ENCODE measurements at regions not wholly inside any gene's neighbourhood (a gene's known extent, or its start where the extent isn't known, plus 50 kb on each side); places are given as distances from the start of the nearest gene placed in this dataset.
A peak's percentile ranks its signal among the peaks of the same experiment; 100 is the strongest.

DNA sequence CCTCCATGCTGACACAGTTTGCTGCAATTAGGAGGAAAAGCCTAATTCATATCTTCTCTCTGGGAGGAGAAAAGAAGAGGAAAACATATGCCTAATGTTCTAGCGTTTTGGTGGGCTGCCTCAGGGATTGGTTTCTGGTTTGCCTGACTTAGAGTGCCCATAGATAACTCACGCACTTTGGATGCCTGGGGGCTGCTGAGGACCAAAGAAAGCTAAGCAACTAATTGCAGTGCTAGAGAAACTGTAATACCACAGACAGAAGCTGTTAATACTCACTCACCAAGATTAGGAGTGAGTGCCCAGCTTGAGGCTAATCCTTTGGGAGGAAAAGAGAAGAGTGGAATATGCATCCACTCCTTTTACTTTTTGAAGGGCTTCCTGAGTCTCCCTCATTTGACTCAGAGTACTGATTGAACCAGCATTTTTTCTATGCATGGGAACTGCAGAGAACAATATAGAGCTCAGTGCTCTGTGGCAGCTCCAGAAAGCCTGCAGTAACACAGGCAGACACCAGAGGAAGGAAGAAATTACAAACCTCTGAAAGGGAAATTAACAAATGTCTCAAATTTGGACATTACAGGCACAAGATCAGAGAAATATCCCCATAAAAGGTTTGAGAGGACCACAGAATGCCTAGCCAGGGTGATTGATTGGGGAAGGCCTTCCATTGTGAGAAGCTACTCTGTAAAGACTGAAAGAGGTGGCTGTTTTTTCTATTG, 666.4 kb downstream of the OLFM4 start:
- no peak for DNase-seq (ENCODE audit: low spot score)

DNA sequence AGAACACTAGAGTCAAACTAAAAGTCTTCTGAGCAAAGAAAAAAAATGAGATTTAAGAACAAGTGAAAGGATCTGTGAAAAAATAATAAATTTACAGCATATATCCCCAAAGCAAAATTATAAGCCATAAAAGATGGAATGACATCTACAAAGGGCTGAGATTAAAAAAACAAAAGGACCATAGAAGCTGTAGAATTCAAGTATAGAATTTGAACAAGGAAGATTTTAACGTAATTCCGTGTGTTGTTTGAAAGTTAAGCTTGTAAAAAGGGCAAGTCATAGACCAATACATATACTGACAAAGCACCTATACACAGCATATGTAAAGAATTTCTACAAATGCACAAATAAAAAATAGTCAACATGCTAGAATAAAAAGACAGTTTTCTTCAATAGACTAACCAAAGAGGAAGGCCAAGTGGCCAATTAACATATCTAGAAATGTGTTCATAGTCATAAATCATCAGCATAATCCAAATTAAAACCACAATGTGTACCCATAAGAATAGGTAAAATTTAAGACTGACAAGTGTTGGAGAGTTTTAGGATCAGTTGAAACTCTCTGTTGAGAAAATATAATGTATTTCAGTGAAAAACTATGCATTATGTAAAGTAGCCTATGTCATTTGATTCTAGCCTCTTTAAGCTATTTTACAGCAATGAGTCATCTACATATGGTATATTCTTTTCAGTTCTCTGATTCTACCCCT, 674.9 kb downstream of the OLFM4 start:
- no peak for DNase-seq (ENCODE audit: low spot score)

DNA sequence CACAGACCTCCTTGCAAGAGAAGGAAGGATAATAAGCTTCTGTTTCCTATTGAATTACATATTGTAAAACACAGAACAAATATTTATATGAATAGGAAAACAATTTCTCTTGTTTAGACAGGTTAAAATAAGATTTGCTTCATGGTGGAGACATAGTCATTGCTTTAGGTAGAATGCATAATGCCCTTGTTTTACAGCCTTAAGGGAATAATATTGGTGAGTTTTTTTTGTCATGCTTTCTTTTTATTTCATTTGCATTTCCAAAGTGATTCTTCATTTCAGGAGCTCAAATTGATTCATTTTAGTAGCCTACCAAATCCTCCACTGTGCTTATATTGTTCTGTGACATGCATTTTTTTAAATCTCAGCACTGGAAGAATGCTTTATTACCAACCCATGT, 690.7 kb downstream of the OLFM4 start:
- DNase-seq (ENCODE audit: low spot score): no peak

DNA sequence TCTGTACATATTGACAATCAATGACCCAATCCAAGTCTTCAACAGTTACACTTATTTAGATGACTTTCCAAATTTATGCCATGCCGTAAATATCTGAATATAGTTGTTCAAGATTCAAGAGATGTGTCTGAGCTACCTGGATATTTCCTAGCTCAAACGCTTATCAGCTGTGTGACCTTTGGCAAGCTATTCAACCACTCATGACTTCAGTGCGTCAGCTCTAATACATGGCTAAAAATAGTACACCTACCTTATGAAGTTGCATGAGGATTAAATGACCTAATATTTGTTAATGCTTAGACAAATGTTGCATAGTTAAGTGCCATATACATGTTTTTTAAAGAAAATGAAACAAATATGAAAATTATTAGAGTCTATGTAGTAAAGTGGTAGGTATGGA, 704.1 kb downstream of the OLFM4 start:
- DNase-seq (ENCODE audit: low spot score): no peak

DNA sequence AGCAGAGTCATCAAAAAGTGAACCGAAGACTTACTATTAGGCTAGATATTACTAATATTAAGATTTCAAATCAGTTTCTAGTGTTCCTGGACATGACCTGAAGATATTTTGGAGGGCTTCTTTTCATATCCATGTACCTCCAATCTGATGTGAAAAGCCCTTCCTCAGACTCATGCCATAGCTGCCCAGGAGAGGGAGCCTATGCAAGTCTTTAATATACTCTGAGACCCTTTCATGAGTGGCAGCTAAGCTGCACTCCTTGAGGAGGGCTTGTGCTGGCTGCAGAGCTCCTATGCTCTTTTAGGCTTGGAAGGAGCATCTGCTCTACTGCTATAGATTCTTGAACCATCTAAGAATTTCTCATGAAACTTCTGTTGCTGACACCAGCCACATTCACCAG, 715.3 kb downstream of the OLFM4 start:
- DNase-seq (ENCODE audit: low spot score): no peak

DNA sequence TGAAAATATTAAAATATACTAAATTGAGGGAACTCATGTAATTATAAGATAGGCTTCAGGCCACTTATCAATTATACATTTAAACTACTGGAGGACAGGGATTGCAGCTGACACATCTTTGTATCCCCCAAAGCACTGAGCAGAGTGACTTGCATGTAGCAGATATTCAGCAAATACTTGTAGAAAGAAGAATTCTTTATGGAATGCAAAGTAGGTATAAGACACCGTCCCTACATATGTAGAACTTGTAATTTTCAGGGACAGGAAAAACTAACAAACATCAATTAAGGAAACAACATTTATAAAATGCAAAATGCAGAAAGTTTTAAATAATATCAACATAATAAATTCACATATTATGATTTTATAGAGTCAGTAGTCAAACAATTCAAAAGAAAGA, 719.2 kb downstream of the OLFM4 start:
- no peak for DNase-seq (ENCODE audit: low spot score)

DNA sequence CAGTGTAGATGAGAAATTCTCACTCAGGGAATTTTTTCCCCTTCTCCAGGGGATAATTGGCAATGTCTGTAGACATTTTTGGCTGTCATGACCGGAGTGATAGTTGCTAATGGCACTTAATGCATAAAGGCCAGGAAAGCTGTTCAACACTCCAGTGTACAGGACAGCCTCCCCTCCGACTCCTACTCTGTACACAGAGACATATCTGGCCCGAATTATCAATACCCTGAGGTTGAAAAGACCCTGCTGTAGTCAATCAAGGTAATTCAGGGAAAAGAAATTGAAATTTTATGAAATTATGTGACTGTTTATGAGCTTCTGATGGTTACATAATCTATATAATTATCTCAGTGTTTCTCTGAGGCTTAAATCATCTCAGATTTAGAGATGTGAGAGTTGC, 720.7 kb downstream of the OLFM4 start:
- no peak for DNase-seq (ENCODE audit: low spot score)

DNA sequence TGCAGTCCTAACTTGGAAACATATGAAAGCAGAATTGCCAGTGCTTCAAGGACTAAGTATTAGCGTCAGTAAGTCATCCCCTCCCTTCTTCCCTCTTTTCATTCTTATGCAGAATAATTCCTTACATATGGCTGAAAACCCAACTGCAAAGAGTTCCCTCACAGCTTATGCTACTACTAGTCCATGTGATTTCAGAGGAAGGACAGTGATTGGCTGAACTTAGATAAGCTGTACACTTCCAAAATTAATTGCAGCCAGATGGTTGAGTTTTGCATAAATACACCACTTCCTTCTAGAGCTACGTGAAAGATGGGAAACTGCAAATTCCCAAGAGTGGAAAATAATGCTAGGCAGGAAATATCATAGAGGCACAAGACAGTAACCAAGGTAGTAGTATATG, 730.4 kb downstream of the OLFM4 start:
- DNase-seq (ENCODE audit: low spot score): no peak

DNA sequence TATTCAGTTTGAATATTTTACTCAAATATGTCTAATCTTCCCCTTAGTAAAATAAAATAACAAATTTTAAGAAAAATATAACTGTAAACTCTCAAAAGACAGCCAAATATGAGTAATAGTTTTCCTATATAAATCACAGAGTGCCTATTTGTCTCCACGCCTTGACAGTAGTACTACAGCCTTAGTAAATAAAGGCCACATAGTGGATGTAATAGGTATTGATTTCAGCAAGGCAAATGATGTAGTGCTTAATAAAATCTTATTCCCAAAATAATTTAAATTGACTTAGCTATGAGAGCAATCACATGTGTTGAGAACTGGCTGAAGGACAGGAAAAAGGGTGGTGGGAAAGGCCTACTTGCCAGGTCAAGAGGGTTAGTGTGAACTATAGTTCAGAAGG, 747.2 kb downstream of the OLFM4 start:
- no peak for DNase-seq (ENCODE audit: low spot score)

DNA sequence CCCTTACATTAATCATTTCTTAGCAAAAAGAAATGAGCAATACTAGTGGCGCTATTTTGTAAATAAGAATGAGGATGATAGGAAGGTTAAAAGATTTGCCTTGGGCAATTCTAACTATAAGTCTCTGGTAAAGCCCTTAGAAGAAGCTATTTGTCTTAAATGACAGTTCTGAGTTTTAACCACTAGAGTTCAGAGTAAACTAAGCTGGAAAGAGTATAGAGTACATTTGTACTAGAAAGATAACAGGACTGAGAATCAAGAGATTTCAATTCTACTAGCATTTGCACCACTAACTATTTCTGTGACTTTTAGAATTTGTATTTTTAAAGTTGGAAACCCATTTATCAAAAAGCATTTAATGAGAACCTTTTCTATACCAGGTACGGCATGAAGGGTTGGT, 750.3 kb downstream of the OLFM4 start:
- DNase-seq (ENCODE audit: low spot score): no peak

DNA sequence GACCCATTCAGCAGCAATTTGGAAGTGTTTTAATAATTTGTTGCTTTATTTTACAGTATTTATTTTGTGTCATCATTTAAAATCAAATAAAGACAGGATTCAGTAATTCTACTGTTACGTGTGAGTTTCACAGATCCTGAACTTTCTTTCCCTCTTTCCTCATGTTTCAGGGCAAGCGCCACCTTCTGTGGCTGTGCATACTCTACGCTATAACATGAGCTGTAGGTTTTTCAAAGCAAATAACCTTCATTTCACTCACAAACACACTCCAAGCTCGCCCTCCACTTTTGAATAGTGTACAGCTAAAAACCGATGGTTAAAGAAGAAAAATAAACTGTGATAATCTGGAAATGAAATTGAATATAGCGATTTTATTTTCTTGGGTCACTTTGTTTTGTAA, 753.3 kb downstream of the OLFM4 start:
- DNase-seq (ENCODE audit: low spot score): no peak

DNA sequence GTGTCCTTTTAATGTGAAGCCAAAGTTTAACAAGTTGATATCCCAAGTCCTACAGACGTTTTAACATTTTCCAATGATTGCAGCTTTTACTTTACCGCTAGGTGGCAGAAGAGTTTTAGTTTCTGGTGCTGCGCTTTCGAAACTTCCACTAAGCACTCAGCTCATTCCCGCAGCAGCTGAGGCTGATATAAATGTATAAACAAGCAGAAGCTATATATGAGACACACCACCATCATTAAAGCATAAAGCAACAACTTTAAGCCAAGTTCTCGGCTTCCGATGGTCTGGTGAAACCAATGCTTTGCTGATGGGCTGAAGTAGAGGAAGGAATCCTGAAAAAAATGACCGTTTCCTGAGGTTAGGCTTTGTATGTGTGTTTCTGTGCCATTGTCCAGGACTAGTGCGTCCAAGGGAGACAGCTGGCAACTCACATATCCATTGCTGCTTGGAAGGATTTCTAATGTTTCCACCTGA, 753.9 kb downstream of the OLFM4 start:
- DNase-seq (ENCODE audit: low spot score): peak; percentile 64

DNA sequence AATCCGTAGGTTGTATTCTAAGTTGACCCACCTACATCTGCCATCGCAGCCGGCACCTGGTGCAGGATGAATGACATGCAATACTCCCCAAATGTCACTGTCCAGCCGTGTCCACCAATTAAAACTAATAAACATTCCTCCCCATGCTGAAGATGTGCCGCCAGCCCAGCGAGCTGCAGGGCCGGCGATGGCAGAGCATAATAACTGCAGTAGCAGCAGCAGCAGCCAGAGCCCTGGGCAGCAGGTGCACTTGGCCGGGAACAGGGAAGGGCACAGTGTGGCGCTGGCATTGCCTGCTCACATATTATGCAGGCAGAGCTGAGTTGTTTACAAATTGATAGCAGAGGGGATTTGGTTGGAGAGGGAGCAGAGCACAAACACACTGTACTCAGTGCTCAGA, 754.9 kb downstream of the OLFM4 start:
- DNase-seq (ENCODE audit: low spot score): no peak

DNA sequence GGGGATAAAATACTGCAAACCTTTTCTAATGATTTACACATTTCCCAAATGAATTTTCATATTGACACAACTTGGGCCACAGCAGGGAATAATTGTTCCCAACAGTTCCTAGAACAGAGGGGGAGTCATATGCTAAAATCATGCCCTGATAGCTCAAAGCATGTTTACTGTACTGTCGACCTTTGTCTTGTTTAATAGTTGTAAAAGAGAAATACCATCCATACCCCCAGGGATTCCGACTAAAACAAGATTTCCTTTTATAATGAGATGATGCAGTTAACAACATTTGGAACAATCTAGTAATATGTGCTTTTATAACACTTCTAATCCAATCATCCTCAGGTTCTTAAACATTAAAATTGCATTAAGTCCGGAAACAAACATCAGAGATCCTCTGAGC, 759.7 kb downstream of the OLFM4 start:
- DNase-seq (ENCODE audit: low spot score): no peak

DNA sequence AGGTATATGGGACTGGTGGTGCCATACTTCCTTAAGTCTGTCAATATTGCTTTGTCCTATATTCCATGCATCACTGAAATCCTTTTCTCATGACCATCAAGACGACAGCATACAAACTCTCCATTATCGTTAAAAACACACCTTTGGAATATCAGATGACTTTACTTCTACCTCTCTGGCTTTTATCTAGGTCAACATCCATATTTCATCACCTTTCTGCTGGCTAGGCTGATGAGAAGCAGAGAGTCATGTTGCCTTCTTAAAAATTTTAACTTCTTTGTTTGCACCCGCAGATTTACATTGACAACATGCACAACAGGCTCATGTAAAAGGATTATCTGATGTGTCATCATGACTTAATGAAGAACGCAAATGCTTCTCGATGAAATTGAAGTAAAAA, 771.4 kb downstream of the OLFM4 start:
- no peak for DNase-seq (ENCODE audit: low spot score)

DNA sequence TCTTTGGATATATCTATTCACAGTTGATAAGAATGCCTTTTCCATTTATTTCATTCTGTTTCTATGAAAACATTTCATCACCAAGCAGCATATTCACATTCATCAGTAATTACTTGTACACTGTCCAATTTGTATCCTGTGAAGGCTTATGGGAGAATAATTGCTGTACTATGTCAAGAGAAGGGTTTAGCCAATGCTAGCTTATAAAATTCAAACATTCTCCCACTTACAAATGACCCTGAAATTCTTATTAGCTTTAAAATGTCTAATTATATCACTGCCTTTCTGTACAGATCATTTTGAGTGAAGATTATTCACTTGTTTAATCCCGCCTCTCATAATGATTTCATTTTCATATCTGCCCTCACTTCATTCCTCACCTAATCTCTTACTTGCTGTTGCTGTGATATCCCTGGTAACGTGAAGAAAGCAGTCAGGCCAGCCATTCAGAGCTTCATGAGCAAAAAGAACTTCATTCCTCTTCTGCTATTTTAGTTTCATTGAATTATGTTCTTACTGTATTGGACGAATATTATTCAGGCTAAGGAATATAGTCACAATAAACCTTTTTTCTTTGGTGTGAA, 778.7 kb downstream of the OLFM4 start:
- no peak for DNase-seq (ENCODE audit: low spot score)

DNA sequence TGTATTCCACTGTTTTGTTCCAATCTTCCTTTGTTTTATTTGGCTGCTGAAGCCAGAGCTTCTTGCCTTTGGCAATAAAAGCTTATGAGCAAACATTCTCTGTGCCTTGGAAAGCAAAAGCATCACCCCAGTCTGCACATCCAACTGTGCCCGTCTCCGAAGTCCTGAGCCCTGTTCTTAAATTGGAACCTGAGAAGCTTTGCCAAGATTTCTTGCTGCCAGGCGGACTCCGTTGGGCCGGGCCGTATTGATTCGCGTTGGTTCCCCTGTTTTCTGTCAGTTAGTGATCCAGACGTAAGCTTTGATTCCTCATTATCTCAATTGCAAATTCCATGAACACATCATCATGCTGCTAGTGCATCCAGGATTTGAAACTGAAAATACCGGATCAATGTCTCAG, 793.0 kb downstream of the OLFM4 start:
- no peak for DNase-seq (ENCODE audit: low spot score)

DNA sequence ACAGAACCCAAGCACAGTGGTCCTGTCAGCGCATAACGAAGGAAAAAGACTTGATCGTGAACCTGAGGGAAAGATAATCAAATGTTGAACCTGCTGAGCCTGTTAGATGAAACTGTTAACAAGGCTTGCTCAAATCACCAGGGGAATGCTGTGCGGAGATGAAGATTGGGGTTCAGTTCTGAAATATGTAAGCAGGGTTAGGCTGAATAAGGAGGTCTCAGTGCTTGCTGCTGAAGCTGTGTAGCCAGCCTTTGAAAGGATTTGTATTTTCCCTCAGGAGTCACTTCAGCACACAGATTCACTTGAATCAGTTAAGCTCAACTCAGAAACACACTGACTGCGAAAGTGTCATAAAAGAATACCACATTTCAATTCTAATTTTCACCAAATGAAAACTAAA, 793.5 kb downstream of the OLFM4 start:
- no peak for DNase-seq (ENCODE audit: low spot score)

DNA sequence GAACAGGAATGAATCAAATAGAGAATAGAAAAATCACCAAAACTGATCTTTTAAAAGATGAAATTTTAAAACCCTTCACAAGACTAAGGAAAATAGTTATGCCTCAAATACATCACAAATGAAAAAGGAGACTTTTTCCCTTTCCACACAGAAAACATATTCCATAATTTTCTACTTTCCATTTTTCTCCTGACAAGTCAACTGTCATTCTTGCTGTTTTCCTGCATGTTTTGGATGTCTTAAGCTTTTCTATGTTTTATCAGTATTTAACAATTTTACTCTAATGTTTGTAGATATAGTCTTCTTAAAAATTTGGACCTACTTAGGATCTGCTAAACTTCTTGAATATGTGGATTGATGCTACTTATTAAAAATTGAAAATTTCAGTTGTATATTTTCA, 810.8 kb downstream of the OLFM4 start:
- no peak for DNase-seq (ENCODE audit: low spot score)

DNA sequence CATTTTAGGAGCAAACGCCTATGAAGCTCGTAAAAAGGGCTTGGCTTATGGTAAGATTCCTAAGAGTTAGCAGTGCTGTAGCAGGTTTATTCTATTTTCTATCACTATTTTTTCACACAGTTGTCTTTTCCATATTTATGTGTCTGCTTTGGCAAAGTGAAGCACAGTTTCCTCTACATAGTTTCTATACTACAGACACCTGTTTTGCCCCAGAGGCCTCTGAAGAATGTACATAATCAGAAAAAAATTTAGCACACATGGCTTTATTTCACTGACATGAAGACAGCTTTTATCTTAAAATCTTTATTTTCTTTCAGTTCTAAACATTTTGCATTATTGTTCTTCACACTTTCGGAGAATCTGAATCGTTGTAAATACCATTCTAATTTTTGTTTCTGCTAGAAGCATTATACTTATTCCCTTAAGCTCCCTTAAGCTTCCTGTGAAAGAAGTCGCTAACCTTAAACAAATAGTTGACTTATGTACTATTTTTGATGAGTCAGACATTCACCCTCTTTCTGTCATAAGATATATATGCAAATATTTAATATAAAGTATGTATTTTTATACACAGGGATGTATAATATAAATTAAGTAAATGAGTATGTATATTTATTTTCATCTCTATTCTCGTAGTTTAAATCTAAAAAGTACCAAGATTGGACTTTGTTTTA, 816.0 kb downstream of the OLFM4 start:
- DNase-seq (ENCODE audit: low spot score): no peak

DNA sequence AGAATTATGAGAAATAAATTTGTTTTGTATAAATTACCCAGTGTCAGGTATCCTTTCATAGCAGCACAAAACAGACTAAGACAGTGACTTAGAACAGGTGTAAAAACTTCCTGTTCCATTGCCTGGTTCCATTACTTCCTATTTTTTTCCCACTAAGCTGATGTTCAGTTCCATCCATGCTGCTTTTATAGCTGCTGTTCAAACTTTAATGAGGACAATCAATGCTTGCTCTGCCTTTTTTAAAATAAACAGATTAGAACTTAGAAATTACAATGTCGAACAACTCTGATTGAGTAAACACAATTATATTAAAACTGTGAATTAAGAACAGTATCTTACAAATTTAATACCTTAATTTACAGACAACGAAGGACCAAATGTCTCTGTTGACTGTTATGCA, 818.9 kb downstream of the OLFM4 start:
- no peak for DNase-seq (ENCODE audit: low spot score)

DNA sequence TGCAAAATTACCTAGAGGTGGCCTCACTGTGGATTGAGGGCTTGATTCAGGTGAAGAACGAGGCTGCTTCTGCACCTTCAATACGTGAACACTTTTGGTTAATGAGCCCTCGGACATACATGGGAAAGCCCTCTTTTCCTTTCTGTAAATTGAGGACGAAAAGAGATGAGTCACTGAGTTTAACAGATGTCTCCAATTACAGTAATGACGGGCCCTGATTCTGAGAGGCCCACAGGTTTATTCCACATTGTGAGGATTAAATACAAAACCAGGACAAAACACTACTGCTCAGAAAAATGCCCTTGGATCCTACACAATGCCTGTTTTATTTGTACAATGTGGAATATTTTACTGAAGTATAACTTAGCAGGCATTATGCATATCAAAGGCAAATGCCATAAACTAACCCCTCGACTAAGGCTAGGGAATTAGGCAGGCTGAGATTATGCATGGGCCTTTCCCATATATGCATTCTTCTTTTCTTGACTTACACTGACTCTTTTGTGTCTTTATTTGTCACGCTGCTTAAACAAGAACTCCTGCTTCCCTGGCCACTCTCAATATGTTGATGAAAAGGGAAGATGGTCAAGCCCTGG, 819.9 kb downstream of the OLFM4 start:
- no peak for DNase-seq (ENCODE audit: low spot score)

DNA sequence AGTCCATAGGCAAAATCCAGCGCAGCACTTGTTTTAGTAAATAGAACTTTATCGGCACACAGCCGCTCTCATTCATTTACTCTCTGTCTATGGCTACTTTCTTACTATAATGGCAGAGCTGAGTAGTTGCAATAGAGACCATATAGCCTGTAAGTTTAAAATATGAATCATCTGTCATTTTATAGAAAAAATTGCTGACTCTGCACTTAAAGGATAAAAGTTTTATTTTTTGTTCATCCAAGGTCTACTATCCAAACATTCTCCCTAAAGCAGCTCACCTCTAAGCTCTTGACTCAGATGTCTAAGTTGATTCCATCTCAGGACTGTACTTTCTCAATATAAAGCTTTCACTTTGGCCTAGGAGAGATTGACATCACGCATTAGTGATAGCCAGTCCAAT, 825.7 kb downstream of the OLFM4 start:
- DNase-seq (ENCODE audit: low spot score): no peak
